ENCODE measurements at regions not wholly inside any gene's neighbourhood (a gene's known extent, or its start where the extent isn't known, plus 50 kb on each side); places are given as distances from the start of the nearest gene placed in this dataset.
A peak's percentile ranks its signal among the peaks of the same experiment; 100 is the strongest.
"Not testable (repeated sequence)": the region's sequence is repeated elsewhere in the genome, so short reads cannot be mapped to it uniquely, and the experiment has no call there.

DNA sequence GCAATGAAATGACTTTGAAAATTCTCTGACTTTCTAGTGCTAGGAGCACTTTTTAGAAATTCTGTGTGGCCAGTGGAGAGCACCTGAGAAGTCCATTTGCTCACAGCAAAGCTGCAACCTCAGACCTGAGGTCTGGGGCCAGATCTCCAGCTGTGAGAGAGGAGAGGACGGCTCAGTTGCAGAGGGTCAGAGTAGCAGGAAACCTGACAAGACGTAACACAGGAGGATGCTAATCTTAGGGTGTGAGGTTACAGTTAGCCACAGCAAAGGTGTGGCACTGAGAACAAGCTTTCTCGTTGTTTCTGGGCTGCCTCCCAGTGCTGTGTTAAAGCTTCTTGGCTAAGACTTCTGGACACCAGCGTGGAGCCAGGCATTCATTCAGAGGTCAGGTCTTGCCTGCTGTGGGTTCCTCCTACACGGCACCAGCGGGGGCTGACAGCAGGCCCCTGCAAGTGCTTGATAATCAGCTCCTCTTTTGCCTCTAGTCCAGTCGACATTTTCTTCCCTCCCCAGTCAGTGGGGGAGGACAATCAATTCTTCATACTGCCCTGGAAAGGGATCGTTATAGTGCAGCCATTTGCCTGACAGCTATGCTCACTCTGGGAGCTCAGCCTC is 435.4 kb upstream of the DPP6 start:
- DNase-seq (ENCODE audit: low read depth): no peak

DNA sequence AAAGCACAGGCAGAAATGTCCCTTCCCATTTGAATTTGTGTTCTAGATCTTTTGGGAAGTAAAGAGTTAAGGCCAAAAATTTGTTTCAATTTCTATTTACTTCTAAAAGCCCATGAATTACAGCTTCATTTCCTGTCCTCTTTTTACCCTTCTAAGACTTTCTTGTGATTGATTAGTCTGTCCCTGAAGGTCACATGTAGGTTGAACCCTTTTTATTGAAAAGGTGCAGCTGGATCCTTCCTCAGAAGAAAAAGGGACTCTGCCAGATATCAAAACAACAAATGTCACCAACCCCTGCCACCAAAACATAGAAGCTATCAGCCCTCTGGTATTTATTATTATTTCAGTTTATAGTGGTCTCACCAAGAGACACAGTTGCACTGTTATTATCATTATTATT is 424.9 kb upstream of the DPP6 start:
- DNase-seq (ENCODE audit: low read depth): no peak

DNA sequence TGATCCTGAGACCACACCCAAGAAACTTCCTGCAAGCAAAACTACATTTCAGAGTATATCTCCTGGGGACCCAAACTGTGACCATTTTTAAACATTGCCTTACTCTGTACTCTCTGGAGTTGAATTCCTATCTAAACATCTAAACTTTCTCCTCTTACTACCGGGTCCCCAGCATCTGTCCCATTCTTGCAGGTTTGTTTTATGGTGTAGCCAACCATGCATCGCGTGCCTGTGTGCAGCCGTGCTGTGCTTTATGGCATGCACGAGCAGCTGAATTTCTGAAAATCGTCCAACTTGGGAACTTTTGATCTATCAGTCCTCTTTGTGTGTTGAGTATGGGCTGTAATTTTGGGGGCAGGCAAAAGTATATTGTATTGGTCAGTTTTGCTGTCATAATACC is 423.8 kb upstream of the DPP6 start:
- no peak for DNase-seq (ENCODE audit: low read depth)

DNA sequence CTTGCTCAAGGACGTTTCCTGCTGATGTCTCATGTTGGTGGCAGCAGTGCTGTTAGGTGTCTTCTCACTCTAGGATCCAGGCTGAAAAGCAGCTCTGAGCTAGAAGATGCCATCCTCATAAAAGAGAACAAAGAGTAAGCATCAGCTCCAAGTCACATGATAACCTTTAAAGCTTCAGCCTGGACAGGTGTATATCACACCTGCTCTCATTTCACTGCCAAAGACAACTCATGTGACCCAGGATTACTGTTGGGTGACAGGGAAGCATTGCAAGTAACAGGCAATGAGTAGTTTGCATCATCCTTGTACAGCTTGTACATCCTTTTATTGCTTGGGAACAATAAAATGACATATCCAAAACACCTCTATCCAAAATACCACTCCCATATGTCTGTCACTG is 423.4 kb upstream of the DPP6 start:
- no peak for DNase-seq (ENCODE audit: low read depth)

DNA sequence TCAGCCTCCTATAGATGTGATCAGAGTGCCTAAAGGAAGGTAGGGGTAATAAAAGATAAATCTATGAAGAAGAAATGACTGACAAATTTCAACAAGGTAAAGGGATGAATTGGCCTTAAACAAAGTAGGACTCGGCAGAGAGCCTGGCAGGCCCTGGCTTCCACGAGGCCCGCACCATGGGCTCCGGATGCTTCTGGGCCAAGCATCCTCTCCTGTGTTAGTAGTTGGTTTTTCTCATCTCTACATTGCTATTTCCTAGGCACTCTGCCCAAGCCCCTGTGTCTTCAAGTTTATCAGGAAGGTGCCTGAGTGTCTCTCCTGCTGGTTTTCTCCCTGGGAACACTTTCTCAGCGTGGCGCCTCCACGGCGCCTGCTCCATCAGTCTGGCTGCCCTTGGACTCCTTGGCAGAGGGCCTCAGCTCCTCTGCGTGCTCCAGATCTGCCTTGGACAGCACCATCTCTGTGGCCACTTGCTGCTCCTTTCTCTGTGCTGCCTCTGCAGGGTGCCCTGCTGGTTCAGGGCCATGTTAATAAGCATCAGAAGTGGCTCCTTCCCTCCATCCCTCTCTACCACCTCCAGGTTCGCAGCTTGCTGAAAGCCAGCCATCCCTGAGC is 413.3 kb upstream of the DPP6 start:
- no peak for DNase-seq (ENCODE audit: low read depth)

- DNase-seq (ENCODE audit: low read depth): no peak
Observed at GRCh38 chr7:153640586-153640985, 411.6 kb upstream of the DPP6 start.

GRCh38 chr7:153641199-153641598 is 411.0 kb upstream of the DPP6 start:
- no peak for DNase-seq (ENCODE audit: low read depth)

- no peak for DNase-seq (ENCODE audit: low read depth)
Observed at GRCh38 chr7:153642989-153643388, 409.2 kb upstream of the DPP6 start.

DNA sequence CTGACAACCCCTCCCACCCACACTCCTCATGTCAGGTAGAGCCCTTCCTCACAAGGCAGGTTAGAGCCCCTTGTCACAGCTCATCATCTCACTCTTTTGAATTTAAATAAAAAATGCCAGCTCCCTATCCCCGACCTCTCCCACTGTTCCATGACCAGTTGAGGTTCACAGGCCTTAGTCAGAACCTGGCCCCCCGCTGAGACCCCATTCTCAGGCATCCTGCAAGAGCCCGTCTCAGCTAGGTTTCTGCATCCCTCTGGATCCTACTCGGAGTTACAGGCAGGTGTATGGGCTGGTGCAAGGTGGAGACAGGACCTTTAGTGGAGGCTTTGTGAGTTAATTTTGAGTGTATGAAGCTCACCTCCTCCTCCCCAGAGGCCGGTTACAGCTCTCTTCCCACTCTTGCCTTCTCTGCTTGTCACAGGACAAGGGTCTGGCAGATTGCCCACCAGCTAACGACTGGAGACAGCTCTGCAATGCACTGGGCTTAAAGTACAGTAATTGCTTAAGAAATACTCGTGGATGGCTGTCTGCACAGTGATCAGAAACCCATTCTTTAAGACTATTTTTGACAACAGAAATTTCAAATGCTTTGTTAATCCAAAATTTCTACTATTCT is 394.9 kb upstream of the DPP6 start:
- DNase-seq (ENCODE audit: low read depth): no peak

GRCh38 chr7:153675131-153675530 is 377.1 kb upstream of the DPP6 start:
- no peak for DNase-seq (ENCODE audit: low read depth)

- no peak for DNase-seq (ENCODE audit: low read depth)
Observed at GRCh38 chr7:153682628-153683027, 369.6 kb upstream of the DPP6 start.

DNA sequence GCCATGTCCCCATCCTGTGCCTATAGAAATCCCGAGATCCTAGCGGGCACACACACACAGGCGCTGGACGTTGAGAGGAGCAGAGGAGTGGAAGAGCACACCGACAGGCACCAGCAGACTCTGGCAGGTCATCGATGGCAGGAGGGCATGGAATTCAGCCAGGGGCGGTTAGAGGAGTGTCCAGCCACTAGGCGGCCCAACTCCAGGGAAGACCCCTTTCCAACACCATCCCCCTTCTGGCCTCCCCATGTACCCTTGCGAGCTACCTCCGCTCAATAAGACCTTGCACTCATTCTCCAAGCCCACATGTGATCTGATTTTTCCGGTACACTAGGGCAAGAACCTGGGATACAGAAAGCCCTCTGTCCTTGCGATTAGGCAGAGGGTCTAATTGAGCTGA is 356.0 kb upstream of the DPP6 start:
- no peak for DNase-seq (ENCODE audit: low read depth)

DNA sequence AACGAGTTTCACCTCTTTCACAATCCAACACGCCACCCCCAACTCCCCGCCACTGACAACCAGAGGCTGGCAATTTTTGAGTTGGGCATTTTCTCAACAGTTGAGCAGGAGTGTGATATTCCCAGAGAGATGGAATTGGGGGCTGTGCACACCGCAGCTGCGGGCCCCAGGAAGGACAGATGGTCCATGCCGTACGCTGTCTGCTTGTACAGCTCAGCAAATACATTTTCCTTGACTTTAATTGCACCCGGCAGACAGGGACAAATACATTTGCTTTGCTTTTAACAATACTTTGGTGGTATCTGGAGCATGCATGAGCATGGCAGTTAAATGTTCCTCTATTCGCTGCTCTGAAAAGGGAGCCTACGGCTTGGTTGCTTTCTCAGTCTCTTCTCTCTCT is 354.2 kb upstream of the DPP6 start:
- no peak for DNase-seq (ENCODE audit: low read depth)

- DNase-seq (ENCODE audit: low read depth): no peak
Observed at GRCh38 chr7:153701678-153702077, 350.5 kb upstream of the DPP6 start.

- DNase-seq (ENCODE audit: low read depth): not testable (repeated sequence)
Observed at GRCh38 chr7:153723892-153724291, 328.3 kb upstream of the DPP6 start.

DNA sequence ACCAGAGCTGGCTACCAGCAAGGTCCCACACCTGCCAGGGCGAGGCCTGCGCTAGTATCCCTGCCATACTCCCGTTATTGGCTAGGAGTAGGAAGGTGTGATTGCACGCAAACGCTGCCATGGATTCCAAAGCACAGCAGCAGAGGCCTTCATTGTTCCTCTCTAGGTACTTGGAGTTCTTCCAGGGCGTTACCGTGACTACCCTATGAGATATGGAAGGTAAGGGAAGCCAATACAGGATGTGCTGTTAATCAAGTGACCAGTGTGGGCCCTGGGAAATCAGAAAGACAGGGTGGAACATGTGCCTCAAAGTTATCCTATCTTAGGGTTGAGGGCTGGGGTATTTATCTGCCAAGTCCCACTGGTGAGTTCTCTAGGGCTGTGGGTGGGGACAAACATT is 320.7 kb upstream of the DPP6 start:
- not testable (repeated sequence) for DNase-seq (ENCODE audit: low read depth)

- DNase-seq (ENCODE audit: low read depth): not testable (repeated sequence)
Observed at GRCh38 chr7:153743434-153743833, 308.8 kb upstream of the DPP6 start.

GRCh38 chr7:153747969-153748368 is 304.2 kb upstream of the DPP6 start:
- not testable (repeated sequence) for DNase-seq (ENCODE audit: low read depth)

- DNase-seq (ENCODE audit: low read depth): not testable (repeated sequence)
Observed at GRCh38 chr7:153748885-153749284, 303.3 kb upstream of the DPP6 start.

GRCh38 chr7:153765869-153766268 is 286.3 kb upstream of the DPP6 start:
- DNase-seq (ENCODE audit: low read depth): not testable (repeated sequence)

GRCh38 chr7:153766926-153767325 is 285.3 kb upstream of the DPP6 start:
- not testable (repeated sequence) for DNase-seq (ENCODE audit: low read depth)

GRCh38 chr7:153772966-153773365 is 279.2 kb upstream of the DPP6 start:
- no peak for DNase-seq (ENCODE audit: low read depth)

DNA sequence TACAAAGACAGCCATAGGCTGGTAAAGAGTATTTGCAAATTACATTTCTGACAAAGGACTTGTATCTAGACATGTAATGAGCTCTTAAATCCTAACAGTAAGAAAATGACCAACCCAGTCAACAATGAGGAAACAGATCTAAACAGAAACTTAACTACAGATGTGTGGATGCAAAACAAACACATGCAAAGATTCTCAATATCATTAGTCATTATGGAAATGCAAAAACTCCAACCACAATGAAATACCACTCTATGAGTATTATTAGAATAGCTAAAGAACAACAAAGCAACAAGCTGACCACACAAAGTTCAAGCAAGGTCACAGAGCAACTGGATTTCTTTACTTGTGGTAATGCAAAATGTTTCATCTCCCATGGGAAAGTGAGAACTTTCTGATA is 275.3 kb upstream of the DPP6 start:
- peak; percentile 32 for DNase-seq (ENCODE audit: low read depth)
